Nephron (organoid): ENCODE measurements at regions not wholly inside any gene's neighbourhood (a gene's known extent, or its start where the extent isn't known, plus 50 kb on each side); places are given as distances from the start of the nearest gene placed in this dataset.

Experiments
- H3K27ac Mint-ChIP-seq, 3 experiments: 2 replicates each; pipeline ENCODE4 v1.8.0; 2020; ENCODE audit warnings: mixed read lengths in 3 of 3, mild to moderate bottlenecking in 2 of 3, moderate library complexity in 1 of 3
- H3K27me3 Mint-ChIP-seq: 2 replicates; pipeline ENCODE4 v1.8.0; 2021; ENCODE audit warnings: low read depth, mild to moderate bottlenecking, moderate library complexity, mixed read lengths
- H3K36me3 Mint-ChIP-seq: 2 replicates; pipeline ENCODE4 v1.8.0; 2020; ENCODE audit warnings: low read depth, mixed read lengths
- H3K4me1 Mint-ChIP-seq: 2 replicates; pipeline ENCODE4 v1.8.0; 2020; ENCODE audit warnings: mixed read lengths
- H3K4me3 Mint-ChIP-seq, 3 experiments: 2 replicates each; pipeline ENCODE4 v1.8.0; 2020; ENCODE audit warnings: mild to moderate bottlenecking in 3 of 3, mixed read lengths in 3 of 3, moderate library complexity in 2 of 3
- H3K9me3 Mint-ChIP-seq: 2 replicates; pipeline ENCODE4 v1.8.0; 2020; ENCODE audit warnings: mixed read lengths
- CTCF ChIP-seq, 3 experiments: fragments of 200-600 bp; sonication (generic); IDR thresholded peaks; one replicate each; pipeline ENCODE4 v1.5.0; 2021; ENCODE audit warnings: antibody characterized with exemption in 3 of 3; ENCODE audit not compliant: unreplicated experiment in 3 of 3

GRCh38 chr13:50191004-50191403 lies 175.8 kb downstream of the KCNRG start:
- Mint-ChIP-seq H3K4me1 (no peaks in the 10 kb centered on the region), H3K9me3 (peaks cover 6% of the 10 kb centered on the region), H3K36me3 (peaks cover 4% of the 10 kb centered on the region), H3K4me3 (no peak overlapping the region), H3K27me3 (no peaks in the 10 kb centered on the region), H3K27ac (no peak overlapping the region)
- no peak for TF ChIP-seq CTCF (IDR thresholded peaks at IDR 0.05; ENCODE audit: unreplicated experiment in 3 of 3)

GRCh38 chr13:50192272-50192813 lies 177.1 kb downstream of the KCNRG start:
- no peaks in the 10 kb centered on the region for H3K27me3 Mint-ChIP-seq
- H3K4me1 Mint-ChIP-seq, result no peaks in the 10 kb centered on the region
- H3K36me3 Mint-ChIP-seq, result no peaks in the 10 kb centered on the region
- no peak for TF ChIP-seq CTCF (IDR thresholded peaks at IDR 0.05; ENCODE audit: unreplicated experiment in 3 of 3)
- H3K27ac Mint-ChIP-seq, result no peak overlapping the region
- no peak overlapping the region for H3K4me3 Mint-ChIP-seq
- H3K9me3 Mint-ChIP-seq, result no peaks in the 10 kb centered on the region

- no peak overlapping the region for H3K4me3 Mint-ChIP-seq
- no peaks in the 10 kb centered on the region for H3K9me3 Mint-ChIP-seq
- TF ChIP-seq CTCF (IDR thresholded peaks at IDR 0.05; ENCODE audit: unreplicated experiment in 3 of 3), result no peak
- H3K4me1 Mint-ChIP-seq, result peaks cover 9% of the 10 kb centered on the region
- H3K27me3 Mint-ChIP-seq, result no peaks in the 10 kb centered on the region
- no peaks in the 10 kb centered on the region for H3K36me3 Mint-ChIP-seq
- H3K27ac Mint-ChIP-seq, result no peak overlapping the region
These were observed 179.8 kb downstream of the KCNRG start for GRCh38 chr13:50195045-50195444.

- Mint-ChIP-seq H3K27me3 (no peaks in the 10 kb centered on the region), H3K27ac (no peak overlapping the region), H3K4me1 (peaks cover 19% of the 10 kb centered on the region), H3K4me3 (no peak overlapping the region), H3K36me3 (no peaks in the 10 kb centered on the region), H3K9me3 (no peaks in the 10 kb centered on the region)
- TF ChIP-seq CTCF (IDR thresholded peaks at IDR 0.05; ENCODE audit: unreplicated experiment in 3 of 3), result no peak
These were observed 180.9 kb downstream of the KCNRG start for GRCh38 chr13:50196118-50196517.

- Mint-ChIP-seq H3K4me1 (peaks cover 29% of the 10 kb centered on the region), H3K27ac (peak overlapping the region in 2 of 3 experiments; percentile 1 to 10), H3K9me3 (no peaks in the 10 kb centered on the region), H3K27me3 (no peaks in the 10 kb centered on the region), H3K4me3 (no peak overlapping the region), H3K36me3 (no peaks in the 10 kb centered on the region)
- TF ChIP-seq CTCF (IDR thresholded peaks at IDR 0.05; ENCODE audit: unreplicated experiment in 3 of 3), result no peak
These were observed 182.5 kb downstream of the KCNRG start for GRCh38 chr13:50197705-50198104.

- H3K27ac Mint-ChIP-seq, result peak overlapping the region in 2 of 3 experiments; percentile 1 to 10
- H3K4me1 Mint-ChIP-seq, result peaks cover 34% of the 10 kb centered on the region
- H3K36me3 Mint-ChIP-seq, result no peaks in the 10 kb centered on the region
- H3K27me3 Mint-ChIP-seq, result no peaks in the 10 kb centered on the region
- H3K9me3 Mint-ChIP-seq, result no peaks in the 10 kb centered on the region
- no peak overlapping the region for H3K4me3 Mint-ChIP-seq
- no peak for TF ChIP-seq CTCF (IDR thresholded peaks at IDR 0.05; ENCODE audit: unreplicated experiment in 3 of 3)
These were observed 183.3 kb downstream of the KCNRG start for GRCh38 chr13:50198508-50198907.
